ENCODE measurements at regions not wholly inside any gene's neighbourhood (a gene's known extent, or its start where the extent isn't known, plus 50 kb on each side); places are given as distances from the start of the nearest gene placed in this dataset.

- Histone ChIP-seq H3K36me3 (ENCODE audit: control insufficient read depth in 2 of 2, extremely low read depth in 1 of 2, insufficient read depth in 2 of 2, low read length in 2 of 2) (no peaks in the 10 kb centered on the region), H3K27ac (ENCODE audit: insufficient read depth, low read depth, low read length) (no peak overlapping the region), H3K9me3 (replicated peaks; ENCODE audit: control insufficient read depth, insufficient read depth, low read length) (no peaks in the 10 kb centered on the region), H3K4me3 (replicated peaks in 1 of 3; ENCODE audit: insufficient read depth in 1 of 3, low read depth in 1 of 3, low read length in 3 of 3) (no peak overlapping the region), H3K27me3 (ENCODE audit: control insufficient read depth in 2 of 2, insufficient read depth in 2 of 2, low read length in 2 of 2) (peaks cover 0 to 2% of the 10 kb centered on the region in 2 experiments), H3K9me1 (replicated peaks; ENCODE audit: control insufficient read depth, extremely low read depth, insufficient read depth, low read length) (no peaks in the 10 kb centered on the region), H2AFZ (ENCODE audit: low read depth, low read length) (no peak overlapping the region), H3K4me1 (ENCODE audit: control insufficient read depth, extremely low read depth, insufficient read depth, low read length) (no peaks in the 10 kb centered on the region), H3K79me2 (ENCODE audit: control insufficient read depth, insufficient read depth, low read length) (no peaks in the 10 kb centered on the region), H3K4me2 (ENCODE audit: insufficient read depth, low read length) (no peak overlapping the region), H3K9ac (replicated peaks; ENCODE audit: extremely low read depth, insufficient read depth, low read length) (no peak overlapping the region), H4K20me1 (replicated peaks; ENCODE audit: control insufficient read depth, extremely low read depth, insufficient read depth, low read length) (no peaks in the 10 kb centered on the region)
- CTCF ChIA-PET, result no interaction called here
- DNase-seq (ENCODE audit: low read depth, low spot score) (no peak), FAIRE-seq (no peak)
- no TSS peak for BruUV-seq (replicated peaks)
- POLR2A ChIA-PET, result no interaction called here
- TF ChIP-seq CTCF (IDR thresholded peaks at IDR 0.05; ENCODE audit: extremely low read depth in 1 of 2, insufficient read depth in 1 of 2, low read depth in 1 of 2, low read length in 2 of 2) (no peak), MAX (IDR thresholded peaks at IDR 0.05; ENCODE audit: insufficient read depth, insufficient read length) (no peak), POLR2AphosphoS5 (IDR thresholded peaks at IDR 0.05; ENCODE audit: insufficient read depth, low read depth, low read length) (no peak), POLR2A (IDR thresholded peaks at IDR 0.05; ENCODE audit: low read depth, low read length) (no peak), GATA2 (IDR thresholded peaks at IDR 0.05; ENCODE audit: insufficient read depth, insufficient read length, low read depth, low read length) (no peak), EZH2 (IDR thresholded peaks at IDR 0.05; ENCODE audit: borderline replicate concordance, low read depth, low read length, severe bottlenecking) (no peak), JUN (IDR thresholded peaks at IDR 0.05; ENCODE audit: borderline replicate concordance, insufficient read depth, insufficient read length, low read depth) (no peak), MYC (IDR thresholded peaks at IDR 0.05; ENCODE audit: low read depth, low read length) (no peak), FOS (IDR thresholded peaks at IDR 0.05; ENCODE audit: borderline replicate concordance, insufficient read depth, low read length) (no peak)
- intact Hi-C loops (cut with micrococcal nuclease) (no loop called here), dilution Hi-C loops (cut with MboI; ENCODE audit: extremely low pct_ligation_motif_present, low sequenced_read_pairs) (no loop called here)
Observed at GRCh38 chr5:89036704-89037489, 153.9 kb upstream of the MEF2C start.

Data from endothelial cell of umbilical vein (primary cell).